ENCODE measurements at regions not wholly inside any gene's neighbourhood (a gene's known extent, or its start where the extent isn't known, plus 50 kb on each side); places are given as distances from the start of the nearest gene placed in this dataset.

- H3K4me3 ChIP-seq = no peak overlapping the region
- H3K4me1 ChIP-seq = peaks cover 0 to 9% (median 4%) of the 10 kb centered on the region in 3 donors
- WGBS, 2 donors = 19 to 30% methylated on average over 3 of the region's 3 CpGs
- no peaks in the 10 kb centered on the region for H3K36me3 ChIP-seq
- FAIRE-seq = no peak
- H3K27ac ChIP-seq = no peak overlapping the region
- TF ChIP-seq CTCF (IDR thresholded peaks at IDR 0.05) = no peak
- intact Hi-C loops (cut with DNase I) = no loop called here
- H3K27me3 ChIP-seq = no peaks in the 10 kb centered on the region
- no peaks in the 10 kb centered on the region for H3K9me3 ChIP-seq
- ATAC-seq = peak in 3 of 4 donors; percentile 47 to 69 (median 65)
- DNase-seq = no peak
Observed at GRCh38 chr3:146953511-146953981, 348.4 kb upstream of the PLSCR5 start.

GRCh38 chr3:146948985-146949384 is 343.8 kb upstream of the PLSCR5 start:
- H3K4me1 ChIP-seq = no peaks in the 10 kb centered on the region
- no peaks in the 10 kb centered on the region for H3K27me3 ChIP-seq
- no peak for ATAC-seq
- H3K4me3 ChIP-seq = no peak overlapping the region
- no peaks in the 10 kb centered on the region for H3K9me3 ChIP-seq
- FAIRE-seq = no peak
- TF ChIP-seq CTCF (IDR thresholded peaks at IDR 0.05) = no peak
- no peak overlapping the region for H3K27ac ChIP-seq
- no peaks in the 10 kb centered on the region for H3K36me3 ChIP-seq
- intact Hi-C loops (cut with DNase I) = no loop called here
- DNase-seq = no peak
- WGBS, 2 donors = 85 to 91% methylated on average over 8 of the region's 8 CpGs

GRCh38 chr3:146948186-146948585 is 343.0 kb upstream of the PLSCR5 start:
- Histone ChIP-seq H3K4me1 (no peaks in the 10 kb centered on the region), H3K4me3 (no peak overlapping the region), H3K9me3 (no peaks in the 10 kb centered on the region), H3K27ac (no peak overlapping the region), H3K27me3 (no peaks in the 10 kb centered on the region), H3K36me3 (no peaks in the 10 kb centered on the region)
- no peak for DNase-seq
- no peak for ATAC-seq
- intact Hi-C loops (cut with DNase I) = no loop called here
- no peak for TF ChIP-seq CTCF (IDR thresholded peaks at IDR 0.05)
- 28 to 48% methylated on average over 1 of the region's 1 CpG for WGBS, 2 donors
- FAIRE-seq = no peak

GRCh38 chr3:146929696-146930095 is 324.6 kb upstream of the PLSCR5 start:
- Histone ChIP-seq H3K9me3 (no peaks in the 10 kb centered on the region), H3K4me1 (no peaks in the 10 kb centered on the region), H3K27me3 (no peaks in the 10 kb centered on the region), H3K4me3 (no peak overlapping the region), H3K27ac (no peak overlapping the region), H3K36me3 (no peaks in the 10 kb centered on the region)
- FAIRE-seq (no peak), ATAC-seq (no peak), DNase-seq (no peak)
- 77 to 82% methylated on average over 1 of the region's 1 CpG for WGBS, 2 donors
- intact Hi-C loops (cut with DNase I) = no loop called here
- no peak for TF ChIP-seq CTCF (IDR thresholded peaks at IDR 0.05)

- Histone ChIP-seq H3K36me3 (no peaks in the 10 kb centered on the region), H3K27ac (no peak overlapping the region), H3K4me3 (no peak overlapping the region), H3K27me3 (no peaks in the 10 kb centered on the region), H3K9me3 (no peaks in the 10 kb centered on the region), H3K4me1 (no peaks in the 10 kb centered on the region)
- no peak for DNase-seq
- FAIRE-seq = no peak
- TF ChIP-seq CTCF (IDR thresholded peaks at IDR 0.05) = no peak
- whole genome bisulfite sequencing, 2 donors = 70 to 79% methylated on average over 7 of the region's 7 CpGs
- ATAC-seq = no peak
- intact Hi-C loops (cut with DNase I) = no loop called here
Observed at GRCh38 chr3:146928421-146929059, 323.4 kb upstream of the PLSCR5 start.
